Erythroblast (primary cell): ENCODE measurements at regions not wholly inside any gene's neighbourhood (a gene's known extent, or its start where the extent isn't known, plus 50 kb on each side); places are given as distances from the start of the nearest gene placed in this dataset.

Experiments
- GATA1 ChIP-seq: IDR thresholded peaks from 2 replicates; pipeline ENCODE4 v1.6.1; 2011; ENCODE audit warnings: low read depth, mild to moderate bottlenecking, control low read depth, low read length, moderate library complexity
- POLR2A ChIP-seq: IDR thresholded peaks from 2 replicates; pipeline ENCODE4 v1.6.1; 2011; ENCODE audit warnings: mild to moderate bottlenecking, low read length

DNA sequence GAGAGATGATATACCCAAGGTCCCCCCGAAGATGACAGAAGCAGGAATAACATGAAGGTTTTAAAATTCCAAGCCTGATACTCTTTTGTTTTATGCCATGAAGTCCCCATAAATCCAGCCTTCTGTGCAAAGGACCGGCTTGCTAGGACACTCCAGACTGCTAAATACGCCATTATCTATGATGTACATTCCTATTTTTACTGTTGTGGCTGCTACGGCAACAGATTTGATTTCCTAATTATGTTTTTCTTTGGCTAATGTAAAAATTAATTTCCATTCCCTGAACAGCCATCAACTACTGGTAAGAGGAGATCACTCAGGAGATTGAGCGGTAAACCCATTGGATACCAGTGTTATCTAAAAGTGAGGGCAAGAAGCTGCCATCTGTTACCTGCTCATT is 1090.8 kb downstream of the TYW1 start:
- no peak for TF ChIP-seq POLR2A
- TF ChIP-seq GATA1, result no peak
